Retinal pigment epithelial cell (primary cell): ENCODE measurements at regions not wholly inside any gene's neighbourhood (a gene's known extent, or its start where the extent isn't known, plus 50 kb on each side); places are given as distances from the start of the nearest gene placed in this dataset.

ENCODE experiments used
- DNase-seq: peaks from one replicate; pipeline ENCODE4 v3.0.0-alpha.2; 2010; ENCODE audit warnings: low read depth
- H3K4me3 ChIP-seq: 2 replicates; pipeline ENCODE4 v1.5.1; 2011; ENCODE audit warnings: mild to moderate bottlenecking, low read length, control low read depth, moderate library complexity
- TF ChIP-seq, protein P1 (sequence below): conservative IDR thresholded peaks from 2 replicates; pipeline ENCODE4 v1.5.1; 2011; ENCODE audit warnings: low read depth, low read length, control low read depth, inconsistent platforms

- TF ChIP-seq, protein P1, sequence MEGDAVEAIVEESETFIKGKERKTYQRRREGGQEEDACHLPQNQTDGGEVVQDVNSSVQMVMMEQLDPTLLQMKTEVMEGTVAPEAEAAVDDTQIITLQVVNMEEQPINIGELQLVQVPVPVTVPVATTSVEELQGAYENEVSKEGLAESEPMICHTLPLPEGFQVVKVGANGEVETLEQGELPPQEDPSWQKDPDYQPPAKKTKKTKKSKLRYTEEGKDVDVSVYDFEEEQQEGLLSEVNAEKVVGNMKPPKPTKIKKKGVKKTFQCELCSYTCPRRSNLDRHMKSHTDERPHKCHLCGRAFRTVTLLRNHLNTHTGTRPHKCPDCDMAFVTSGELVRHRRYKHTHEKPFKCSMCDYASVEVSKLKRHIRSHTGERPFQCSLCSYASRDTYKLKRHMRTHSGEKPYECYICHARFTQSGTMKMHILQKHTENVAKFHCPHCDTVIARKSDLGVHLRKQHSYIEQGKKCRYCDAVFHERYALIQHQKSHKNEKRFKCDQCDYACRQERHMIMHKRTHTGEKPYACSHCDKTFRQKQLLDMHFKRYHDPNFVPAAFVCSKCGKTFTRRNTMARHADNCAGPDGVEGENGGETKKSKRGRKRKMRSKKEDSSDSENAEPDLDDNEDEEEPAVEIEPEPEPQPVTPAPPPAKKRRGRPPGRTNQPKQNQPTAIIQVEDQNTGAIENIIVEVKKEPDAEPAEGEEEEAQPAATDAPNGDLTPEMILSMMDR = no peak
- no peak overlapping the region for H3K4me3 ChIP-seq
- DNase-seq = no peak
Measured at GRCh38 chr15:38623744-38624143, 59.1 kb upstream of the RASGRP1 start.

DNA sequence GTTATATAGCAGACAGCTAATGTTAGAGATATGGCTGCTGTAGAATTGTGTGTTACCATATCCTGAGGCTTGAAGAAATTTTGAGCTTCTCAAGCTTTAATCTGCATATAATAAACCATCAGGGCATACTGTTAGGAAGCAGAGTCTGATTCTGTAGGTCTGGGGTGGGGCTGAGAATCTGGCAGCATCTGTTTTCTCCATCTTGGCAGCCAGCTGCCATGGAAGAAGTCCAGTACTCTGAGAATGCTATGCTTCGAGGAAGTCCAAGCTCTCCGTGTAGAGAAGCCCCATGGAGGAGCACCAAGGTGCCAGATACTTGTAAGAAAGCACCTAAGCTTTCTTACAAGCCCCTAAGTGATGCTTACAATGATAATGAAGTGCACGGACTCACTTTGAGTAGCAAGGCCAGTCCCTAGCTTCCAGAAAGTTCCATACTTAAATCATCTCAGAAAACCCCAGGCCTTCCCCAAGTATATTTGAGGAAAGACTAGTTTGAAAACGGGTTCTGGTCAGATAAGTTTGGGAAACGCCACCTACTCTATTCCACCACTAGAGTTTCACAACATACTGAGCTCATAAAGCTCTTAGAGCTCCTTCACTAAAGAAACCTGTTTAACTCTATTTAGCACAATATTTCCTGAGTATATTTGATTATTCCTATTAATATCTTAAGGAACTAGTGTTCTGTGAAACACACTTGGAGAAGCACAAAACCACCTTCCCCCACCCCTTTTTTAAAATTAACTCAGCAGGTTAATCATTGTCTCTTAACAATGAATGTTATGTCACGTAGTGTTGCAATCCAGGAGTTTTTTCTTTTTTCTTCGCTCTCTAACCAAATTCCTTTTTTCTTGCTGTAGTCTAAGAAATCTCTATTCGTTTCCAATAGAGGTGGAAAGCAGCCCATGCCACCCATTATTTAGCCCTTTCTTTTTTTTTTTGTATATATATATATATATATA lies 59.9 kb upstream of the RASGRP1 start:
- TF ChIP-seq, protein P1 = no peak
- DNase-seq = no peak
- H3K4me3 ChIP-seq = no peak overlapping the region

GRCh38 chr15:38625886-38626285 lies 61.3 kb upstream of the RASGRP1 start:
- no peak overlapping the region for H3K4me3 ChIP-seq
- DNase-seq = no peak
- TF ChIP-seq, protein P1 = no peak

- no peak for DNase-seq
- TF ChIP-seq, protein P1 = no peak
- H3K4me3 ChIP-seq = no peak overlapping the region
Measured at GRCh38 chr15:38626443-38627050, 61.9 kb upstream of the RASGRP1 start.

DNA sequence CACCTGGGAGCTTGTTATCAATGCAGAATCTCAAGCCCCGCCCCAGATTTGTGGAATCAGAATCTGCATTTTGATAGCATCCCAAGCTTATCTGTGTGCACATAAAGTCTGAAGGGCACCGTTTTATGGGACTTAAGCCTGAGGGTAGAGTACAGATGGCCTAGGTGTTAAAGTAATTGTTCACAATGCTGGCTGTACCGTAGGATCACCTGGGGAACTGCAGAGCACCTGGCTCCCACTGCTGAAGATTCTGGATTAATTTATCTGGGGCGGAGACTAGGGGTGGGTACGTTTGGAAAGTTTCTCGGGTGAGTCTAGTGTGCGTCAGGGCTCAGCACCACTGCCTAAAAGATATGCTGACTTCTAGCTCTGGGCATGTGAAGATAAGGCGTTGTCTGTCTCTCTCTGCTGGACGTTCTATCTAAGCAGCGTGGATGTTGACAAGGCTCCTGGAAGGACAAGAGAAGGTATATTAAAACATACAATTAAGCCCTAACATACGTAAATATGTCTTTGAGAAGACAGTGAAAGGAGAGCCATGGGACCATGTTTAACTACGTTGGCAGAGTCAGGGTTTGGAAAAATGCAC lies 63.2 kb upstream of the RASGRP1 start:
- no peak overlapping the region for H3K4me3 ChIP-seq
- DNase-seq = no peak
- TF ChIP-seq, protein P1 = no peak

DNA sequence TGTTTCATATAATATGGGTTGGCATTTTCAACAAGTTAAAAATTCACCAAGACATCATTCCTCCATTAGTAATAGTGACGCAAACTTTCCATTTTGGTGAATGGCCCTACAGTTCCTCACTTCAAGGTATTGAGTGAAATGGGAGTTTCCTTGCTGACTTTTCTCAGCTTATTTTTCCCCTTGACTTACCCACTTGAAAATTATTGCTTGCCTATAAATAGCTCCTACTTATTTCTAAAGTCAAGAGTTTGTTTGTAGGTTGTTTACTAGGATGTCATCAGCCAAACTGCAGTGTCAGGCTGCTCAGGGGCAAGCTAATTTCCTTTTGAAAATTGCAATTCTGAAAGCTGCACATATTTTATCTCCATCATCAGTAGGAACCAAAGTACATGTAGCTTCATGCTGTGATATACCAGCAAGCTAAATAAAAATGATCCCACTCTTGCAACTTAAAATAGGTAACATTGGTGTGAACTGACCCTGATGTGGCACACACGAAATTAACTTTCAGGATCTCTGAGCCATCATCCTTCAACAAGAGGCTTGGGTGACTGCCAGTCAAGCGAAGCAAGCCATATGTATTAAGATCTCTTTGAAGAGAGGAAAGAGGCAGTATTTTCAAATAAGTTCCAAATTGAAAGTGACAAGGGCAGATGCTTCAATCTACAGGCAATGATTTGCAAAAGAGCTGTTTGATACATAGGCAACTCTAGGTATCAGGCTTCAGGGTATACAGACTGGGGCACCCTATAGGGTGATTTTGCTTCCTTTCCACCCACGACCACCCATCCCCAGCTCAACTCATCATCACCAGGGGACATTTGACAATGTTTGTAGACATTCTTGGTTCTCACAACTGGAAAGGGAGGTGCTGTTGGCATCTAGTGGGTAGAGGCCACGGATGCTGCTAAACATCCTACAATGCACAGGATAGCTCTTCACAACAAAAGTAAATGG lies 66.8 kb upstream of the RASGRP1 start:
- no peak overlapping the region for H3K4me3 ChIP-seq
- TF ChIP-seq, protein P1 = no peak
- no peak for DNase-seq
